Skeletal muscle tissue (tissue), 3 donors: ENCODE measurements at regions not wholly inside any gene's neighbourhood (a gene's known extent, or its start where the extent isn't known, plus 50 kb on each side); places are given as distances from the start of the nearest gene placed in this dataset.

ENCODE experiments used
- H3K27ac ChIP-seq: one replicate; pipeline ENCODE4 v1.7.0; 2013; ENCODE audit warnings: mild to moderate bottlenecking, low read depth, low read length, inconsistent platforms
- H3K27me3 ChIP-seq, 3 donors: one replicate each; pipeline ENCODE4 v1.7.0; 2013; ENCODE audit warnings: low read length in 3 of 3; ENCODE audit not compliant: control insufficient read depth in 3 of 3, insufficient read depth in 3 of 3
- H3K36me3 ChIP-seq, 3 donors: one replicate each; pipeline ENCODE4 v1.7.0; 2013; ENCODE audit warnings: low read length in 3 of 3; ENCODE audit not compliant: control insufficient read depth in 3 of 3, insufficient read depth in 3 of 3
- H3K4me1 ChIP-seq, 3 donors: one replicate each; pipeline ENCODE4 v1.7.0; 2013; ENCODE audit warnings: low read length in 3 of 3, mild to moderate bottlenecking in 3 of 3; ENCODE audit not compliant: control insufficient read depth in 3 of 3, insufficient read depth in 3 of 3
- H3K4me3 ChIP-seq, 3 donors: one replicate each; pipeline ENCODE4 v1.7.0; 2013; ENCODE audit warnings: low read length in 3 of 3
- H3K9ac ChIP-seq, 3 donors: one replicate each; pipeline ENCODE4 v1.7.0; 2013; ENCODE audit warnings: low read length in 3 of 3, mild to moderate bottlenecking in 3 of 3, moderate library complexity in 2 of 3, low read depth in 1 of 3
- H3K9me3 ChIP-seq, 3 donors: one replicate each; pipeline ENCODE4 v1.7.0; 2013; ENCODE audit warnings: low read length in 3 of 3; ENCODE audit not compliant: control insufficient read depth in 3 of 3
- donor health status: Osteomylitis.

DNA sequence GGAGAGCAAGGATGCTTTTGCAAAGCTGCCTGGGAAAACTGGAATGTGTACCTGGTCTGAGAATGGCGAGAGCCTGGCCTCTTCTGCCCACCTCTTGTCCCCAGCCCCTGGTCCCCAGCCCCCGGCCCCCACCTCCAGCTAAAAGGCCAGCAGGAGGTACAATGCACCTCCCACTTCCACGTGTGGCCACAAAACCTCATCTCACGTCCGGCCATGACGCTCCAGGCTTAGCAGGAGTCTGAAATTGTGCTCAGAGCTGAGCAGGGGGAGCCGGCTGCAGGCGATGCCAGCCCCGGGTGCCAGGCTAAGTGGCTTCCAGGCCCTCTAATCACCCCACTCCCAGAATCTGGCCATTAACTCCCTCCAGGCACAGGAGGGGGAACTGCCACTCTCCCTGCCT is 83.1 kb upstream of the PRR20G start:
- Histone ChIP-seq H3K36me3 (no peaks in the 10 kb centered on the region), H3K9me3 (no peaks in the 10 kb centered on the region), H3K27ac (no peak overlapping the region), H3K4me3 (no peak overlapping the region), H3K27me3 (peaks cover 5 to 40% (median 35%) of the 10 kb centered on the region in 3 donors), H3K9ac (no peak overlapping the region), H3K4me1 (no peaks in the 10 kb centered on the region)

DNA sequence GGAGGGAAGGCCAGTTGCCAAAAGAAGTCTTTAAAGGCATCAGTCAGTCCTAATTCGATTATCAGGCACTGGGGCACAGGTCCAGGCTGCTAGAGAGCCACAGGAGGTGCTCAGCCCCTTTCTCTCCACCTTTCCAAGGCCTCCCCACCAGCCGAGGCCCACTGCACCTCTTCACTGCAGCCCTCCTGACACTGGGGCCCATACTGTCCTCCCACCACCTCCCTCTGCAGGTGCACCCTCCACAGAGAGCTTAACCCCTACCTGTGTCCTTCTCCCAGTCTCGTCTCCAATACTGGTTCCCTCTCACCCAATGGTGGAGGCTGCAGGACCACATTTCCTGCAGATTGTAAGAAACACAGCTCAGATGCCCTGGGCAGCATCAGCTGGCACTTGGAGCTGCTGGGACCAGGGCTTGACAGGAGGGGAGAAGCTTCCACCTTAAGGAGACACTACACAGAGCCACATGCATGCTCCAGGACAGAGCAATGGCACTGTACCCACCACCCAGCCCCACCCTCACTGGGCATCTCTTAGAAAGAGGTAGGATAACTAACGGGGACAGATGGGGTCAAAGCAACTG is 81.6 kb upstream of the PRR20G start:
- Histone ChIP-seq H3K27me3 (peaks cover 5 to 39% (median 36%) of the 10 kb centered on the region in 3 donors), H3K9ac (no peak overlapping the region), H3K4me3 (no peak overlapping the region), H3K27ac (no peak overlapping the region), H3K36me3 (no peaks in the 10 kb centered on the region), H3K9me3 (no peaks in the 10 kb centered on the region), H3K4me1 (no peaks in the 10 kb centered on the region)

DNA sequence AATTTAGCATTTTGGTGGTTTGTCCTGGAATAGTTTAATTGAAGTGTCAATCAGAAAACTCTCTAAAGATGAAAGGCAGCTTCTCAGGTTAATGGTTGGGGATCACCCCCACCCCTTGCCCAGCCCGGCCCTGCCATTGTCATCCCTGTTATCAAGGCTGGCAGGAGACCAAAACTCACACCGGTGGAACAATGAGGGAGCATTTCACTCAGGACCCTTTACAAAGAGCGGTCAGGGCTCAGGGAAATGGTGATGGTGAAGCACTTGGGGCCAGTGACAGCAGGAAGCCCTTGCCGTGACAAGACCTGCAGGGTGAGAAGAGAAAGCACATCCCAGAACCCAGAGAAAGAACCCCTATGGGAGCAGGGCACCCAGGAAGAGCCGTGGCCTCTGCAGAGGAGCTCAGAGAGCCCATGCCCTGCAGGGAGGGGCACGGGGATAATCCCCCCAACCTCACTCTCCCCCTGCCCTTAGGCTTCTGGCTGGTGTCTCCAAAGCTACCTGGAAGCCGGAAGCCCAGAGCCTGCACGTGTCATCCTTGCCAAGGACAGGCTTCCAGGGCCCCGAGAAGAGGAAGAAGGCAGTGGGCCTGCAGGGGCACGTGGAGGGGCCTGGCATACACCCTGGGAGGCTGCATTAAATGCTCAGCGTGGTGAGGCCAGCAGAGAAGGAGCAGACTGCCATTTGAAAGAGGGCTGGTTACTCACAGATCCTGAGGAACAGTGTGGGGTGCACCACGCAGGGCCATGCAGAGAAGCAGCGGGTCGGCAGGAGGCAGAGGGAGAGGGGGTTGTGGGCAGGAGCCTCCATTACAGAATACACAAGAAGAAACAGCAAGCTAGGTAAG is 80.6 kb upstream of the PRR20G start:
- no peak overlapping the region for H3K27ac ChIP-seq
- H3K4me1 ChIP-seq, result no peaks in the 10 kb centered on the region
- H3K36me3 ChIP-seq, result no peaks in the 10 kb centered on the region
- H3K27me3 ChIP-seq, result peaks cover 5 to 39% (median 37%) of the 10 kb centered on the region in 3 donors
- no peak overlapping the region for H3K4me3 ChIP-seq
- no peak overlapping the region for H3K9ac ChIP-seq
- H3K9me3 ChIP-seq, result no peaks in the 10 kb centered on the region

DNA sequence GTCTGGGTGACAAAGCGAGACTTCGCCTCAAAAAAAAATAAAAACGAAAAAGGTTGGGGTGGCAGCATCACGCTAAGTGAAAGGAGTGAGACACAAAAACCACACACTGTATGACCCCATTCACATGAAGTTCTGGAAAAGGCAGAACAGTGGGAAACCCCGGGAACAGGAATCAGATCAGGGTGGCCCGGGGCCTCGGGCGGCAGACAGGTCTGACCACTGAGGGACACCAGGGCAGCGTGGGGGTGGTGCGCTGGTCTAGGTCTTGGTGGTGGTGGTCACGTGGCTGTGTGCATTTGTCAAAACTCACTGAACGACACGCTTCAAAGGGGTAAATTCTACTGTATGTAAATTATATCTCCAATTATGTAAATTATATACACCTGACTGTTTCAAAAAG is 79.7 kb upstream of the PRR20G start:
- peaks cover 5 to 41% (median 40%) of the 10 kb centered on the region in 3 donors for H3K27me3 ChIP-seq

GRCh38 chr3:127366383-127366782 is 78.5 kb upstream of the PRR20G start:
- Histone ChIP-seq H3K4me1 (no peaks in the 10 kb centered on the region), H3K27ac (no peak overlapping the region), H3K27me3 (peaks cover 0 to 39% (median 33%) of the 10 kb centered on the region in 3 donors), H3K9ac (no peak overlapping the region), H3K36me3 (no peaks in the 10 kb centered on the region), H3K9me3 (no peaks in the 10 kb centered on the region), H3K4me3 (no peak overlapping the region)

More for the DNA sequence above, 79.7 kb upstream of the PRR20G start:
- H3K27ac ChIP-seq, result no peak overlapping the region
- no peak overlapping the region for H3K4me3 ChIP-seq
- H3K9me3 ChIP-seq, result no peaks in the 10 kb centered on the region
- H3K9ac ChIP-seq, result no peak overlapping the region
- no peaks in the 10 kb centered on the region for H3K4me1 ChIP-seq
- no peaks in the 10 kb centered on the region for H3K36me3 ChIP-seq

DNA sequence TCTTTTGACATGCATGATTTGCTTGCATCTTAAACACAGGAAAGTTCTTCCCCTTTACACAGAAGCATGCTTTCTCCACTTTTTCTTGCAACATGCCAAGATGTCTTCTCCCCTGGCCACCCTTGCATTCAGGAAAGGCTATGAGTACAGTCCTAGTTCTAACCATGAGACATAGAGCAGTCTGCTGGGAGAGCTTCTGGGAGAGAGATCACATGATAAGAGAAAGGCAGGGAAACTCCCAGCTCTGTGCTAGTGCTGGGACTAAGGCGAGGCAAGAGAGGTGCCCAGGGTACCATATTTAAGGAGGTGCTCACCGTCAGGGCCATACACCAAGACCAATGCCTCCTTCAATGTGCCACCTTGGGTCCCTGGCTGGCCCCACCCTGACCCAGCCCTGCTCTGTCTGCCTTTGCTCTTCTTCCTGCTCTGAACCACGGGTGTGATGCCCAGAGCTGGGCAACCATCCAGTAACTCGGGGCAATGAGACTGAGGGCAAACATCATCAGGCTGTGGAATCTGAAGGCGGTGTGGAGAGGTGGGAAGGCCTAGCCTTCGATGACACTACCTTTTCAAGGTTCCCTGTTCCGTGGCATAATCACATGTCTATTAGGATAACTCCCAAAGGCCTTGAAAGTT is 77.4 kb upstream of the PRR20G start:
- Histone ChIP-seq H3K27ac (no peak overlapping the region), H3K9me3 (no peaks in the 10 kb centered on the region), H3K36me3 (no peaks in the 10 kb centered on the region), H3K4me1 (no peaks in the 10 kb centered on the region), H3K9ac (no peak overlapping the region), H3K27me3 (peaks cover 0 to 31% (median 30%) of the 10 kb centered on the region in 3 donors), H3K4me3 (no peak overlapping the region)

DNA sequence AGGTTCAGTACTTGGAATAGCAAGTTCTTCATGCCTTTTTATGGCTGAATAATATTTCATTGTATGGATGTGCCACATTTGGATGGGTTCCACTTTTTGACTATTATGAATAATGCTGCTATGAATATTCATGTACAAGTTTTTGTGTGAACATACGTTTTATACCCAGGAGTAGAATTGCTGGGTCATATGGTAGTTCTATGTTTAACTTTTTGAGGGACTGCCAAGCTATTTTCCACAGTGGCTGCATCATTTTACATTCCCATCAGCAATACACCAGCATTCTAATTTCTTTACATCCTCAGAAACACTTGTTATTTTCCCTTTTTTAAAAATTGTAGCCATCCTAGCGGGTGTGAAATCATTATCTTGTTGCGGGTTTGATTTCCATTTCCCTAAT is 76.0 kb upstream of the PRR20G start:
- H3K27me3 ChIP-seq, result peaks cover 0 to 23% (median 22%) of the 10 kb centered on the region in 3 donors
- H3K9me3 ChIP-seq, result no peaks in the 10 kb centered on the region
- H3K9ac ChIP-seq, result no peak overlapping the region
- H3K4me3 ChIP-seq, result no peak overlapping the region
- H3K36me3 ChIP-seq, result no peaks in the 10 kb centered on the region
- H3K27ac ChIP-seq, result no peak overlapping the region
- no peaks in the 10 kb centered on the region for H3K4me1 ChIP-seq

GRCh38 chr3:127363171-127363570 is 75.3 kb upstream of the PRR20G start:
- Histone ChIP-seq H3K9me3 (no peaks in the 10 kb centered on the region), H3K27me3 (peaks cover 0 to 18% (median 17%) of the 10 kb centered on the region in 3 donors), H3K27ac (no peak overlapping the region), H3K4me1 (no peaks in the 10 kb centered on the region), H3K4me3 (no peak overlapping the region), H3K9ac (no peak overlapping the region), H3K36me3 (no peaks in the 10 kb centered on the region)

DNA sequence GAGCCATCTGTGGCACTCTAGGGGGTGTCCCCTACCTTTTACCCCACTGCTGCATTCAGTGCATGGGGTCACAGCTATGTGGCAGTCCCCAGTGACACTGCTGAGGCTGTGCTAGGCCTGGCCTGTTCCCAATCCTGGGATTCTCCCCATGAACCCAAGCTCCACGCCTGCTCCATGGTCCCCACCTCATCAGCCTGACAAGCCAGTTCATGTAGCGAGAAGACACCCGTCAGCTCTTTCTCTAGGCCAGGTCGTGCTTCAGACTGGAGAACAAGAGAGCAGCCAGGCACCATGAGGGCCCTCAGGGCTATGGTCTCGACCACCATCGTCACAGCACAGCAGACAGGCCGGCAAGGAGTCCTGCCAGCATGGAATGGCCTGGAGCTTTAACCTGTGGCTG is 72.8 kb upstream of the PRR20G start:
- no peak overlapping the region for H3K4me3 ChIP-seq
- peaks cover 2 to 8% (median 5%) of the 10 kb centered on the region in 3 donors for H3K9me3 ChIP-seq
- no peaks in the 10 kb centered on the region for H3K36me3 ChIP-seq
- peaks cover 3 to 16% (median 12%) of the 10 kb centered on the region in 3 donors for H3K27me3 ChIP-seq
- H3K27ac ChIP-seq, result no peak overlapping the region
- H3K9ac ChIP-seq, result no peak overlapping the region
- no peaks in the 10 kb centered on the region for H3K4me1 ChIP-seq

DNA sequence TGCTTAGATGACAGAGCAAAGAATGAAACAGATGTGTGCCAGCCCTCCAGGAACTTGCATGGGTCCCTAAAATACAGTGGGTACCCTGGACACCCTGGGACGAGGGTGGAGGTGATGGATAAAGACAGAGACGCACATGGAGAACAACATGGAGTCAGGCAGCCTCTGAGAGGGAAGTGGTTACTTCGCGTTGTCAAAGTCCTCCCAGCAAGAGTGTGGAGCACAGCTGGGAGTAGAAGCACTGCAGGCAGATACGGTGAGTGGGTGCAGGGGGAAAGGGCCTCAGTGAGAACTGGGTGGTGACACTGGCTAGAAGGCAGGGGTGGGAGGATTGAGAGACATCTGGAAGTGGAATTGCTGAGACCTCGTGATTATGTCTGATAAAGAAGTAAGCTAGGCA is 70.8 kb upstream of the PRR20G start:
- Histone ChIP-seq H3K27me3 (peaks cover 3 to 14% (median 8%) of the 10 kb centered on the region in 3 donors), H3K9ac (no peak overlapping the region)

More for the DNA sequence above, 70.8 kb upstream of the PRR20G start:
- Histone ChIP-seq H3K4me3 (no peak overlapping the region), H3K36me3 (no peaks in the 10 kb centered on the region), H3K4me1 (no peaks in the 10 kb centered on the region), H3K27ac (no peak overlapping the region), H3K9me3 (peaks cover 2 to 8% (median 5%) of the 10 kb centered on the region in 3 donors)
